Superior temporal gyrus (tissue), 1 donor: ENCODE measurements at regions not wholly inside any gene's neighbourhood (a gene's known extent, or its start where the extent isn't known, plus 50 kb on each side); places are given as distances from the start of the nearest gene placed in this dataset.

Experiments used
- DNase-seq: peaks from one replicate; pipeline ENCODE4 v3.0.0-alpha.2; 2016; ENCODE audit errors: extremely low spot score

- DNase-seq: no peak
These were observed 486.1 kb upstream of the COBL start for GRCh38 chr7:51802718-51803117.

DNA sequence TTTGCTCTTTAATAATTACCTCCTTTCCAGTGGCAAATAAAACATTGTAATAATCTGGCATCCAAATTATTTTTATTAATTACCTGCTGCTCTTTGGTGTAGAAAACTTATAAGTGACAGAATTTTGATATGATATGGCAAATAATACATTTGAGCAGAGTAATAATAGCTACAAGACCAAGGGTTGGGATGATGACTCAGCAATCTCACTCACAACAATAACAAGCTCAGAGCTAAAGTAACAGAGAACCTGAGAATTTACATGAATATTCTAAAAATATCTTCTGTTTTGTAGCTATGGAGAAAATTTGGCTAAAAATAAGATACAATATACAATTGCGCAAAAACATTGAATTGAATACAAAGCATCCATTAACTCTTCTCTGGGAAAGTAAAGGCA is 480.8 kb upstream of the COBL start:
- DNase-seq: no peak

DNA sequence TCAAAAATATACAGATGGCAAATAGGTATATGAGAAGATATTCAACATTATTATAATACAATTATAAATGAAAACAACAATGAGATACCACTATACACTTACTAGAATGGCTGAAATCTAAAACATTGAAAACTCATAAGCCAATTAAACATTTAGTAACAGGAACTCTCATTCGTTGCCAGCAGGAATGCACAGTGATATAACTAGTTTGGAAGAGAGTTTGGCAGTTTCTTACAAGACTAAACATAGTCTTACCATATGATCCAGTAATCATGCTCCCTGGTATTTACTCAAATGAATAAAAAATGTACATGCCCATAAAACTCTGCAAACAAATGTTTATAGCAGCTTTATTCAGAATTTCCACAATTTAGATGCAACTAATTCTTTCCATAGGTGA is 476.2 kb upstream of the COBL start:
- no peak for DNase-seq

DNA sequence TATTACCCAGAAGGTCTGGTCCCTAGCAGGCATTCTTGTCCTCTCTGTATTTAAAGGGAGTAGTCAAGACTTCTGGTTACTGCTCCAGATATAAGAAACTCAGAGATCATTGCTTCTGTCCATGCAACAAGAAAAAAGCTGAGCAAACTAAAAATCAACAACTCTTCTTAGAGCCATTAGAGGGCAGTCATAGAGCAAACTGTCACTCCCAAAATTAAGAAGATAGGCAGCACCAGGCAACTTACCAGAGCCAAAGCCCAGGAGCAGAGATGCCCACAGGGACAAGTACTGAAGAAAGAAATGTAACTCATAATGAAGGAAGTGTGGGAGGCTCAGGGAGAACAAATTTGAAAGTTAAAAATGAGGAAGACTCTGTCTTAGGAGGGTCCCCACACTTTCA is 472.9 kb upstream of the COBL start:
- no peak for DNase-seq

DNA sequence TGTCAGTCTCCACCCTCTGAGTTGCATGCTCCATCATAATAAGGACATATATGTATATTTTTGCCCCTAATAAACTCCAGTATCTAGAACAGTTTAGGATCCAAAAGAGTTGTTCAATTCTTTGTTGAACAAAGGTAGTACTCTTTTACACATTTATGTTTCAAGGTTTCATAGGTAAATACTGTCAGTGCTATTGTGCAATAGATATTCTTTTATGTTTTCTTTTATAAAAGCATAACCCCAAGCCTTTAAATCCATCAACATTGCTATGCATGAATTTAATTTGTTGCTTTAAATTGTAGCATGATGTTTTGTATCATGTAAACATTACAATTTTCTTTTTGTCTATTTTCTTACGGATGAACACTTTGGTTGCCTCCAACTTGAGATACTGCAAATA is 469.7 kb upstream of the COBL start:
- DNase-seq: no peak

GRCh38 chr7:51785876-51786275 is 469.3 kb upstream of the COBL start:
- no peak for DNase-seq

- DNase-seq: no peak
These were observed 468.6 kb upstream of the COBL start for GRCh38 chr7:51785171-51785570.

DNA sequence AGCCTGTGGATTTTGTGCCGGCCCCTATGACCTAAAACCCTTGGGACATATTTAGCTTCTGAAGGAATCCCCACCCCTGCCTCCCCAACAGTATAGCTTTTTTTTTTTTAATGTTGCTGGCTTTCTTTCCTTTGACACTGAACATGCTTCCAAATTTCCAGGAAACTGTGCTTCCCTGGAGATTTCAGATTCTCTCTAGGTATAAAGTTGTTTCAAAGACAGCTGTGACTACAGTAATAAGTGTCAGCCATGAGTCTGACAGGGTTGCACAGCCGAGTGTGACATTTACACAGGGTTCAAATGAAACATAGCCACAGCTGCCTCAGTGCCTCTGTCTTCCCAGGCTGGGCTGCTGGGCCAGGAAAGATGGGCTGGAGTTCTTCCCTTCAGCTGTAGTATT is 466.6 kb upstream of the COBL start:
- no peak for DNase-seq

GRCh38 chr7:51778121-51778520 is 461.5 kb upstream of the COBL start:
- no peak for DNase-seq

GRCh38 chr7:51774178-51774577 is 457.6 kb upstream of the COBL start:
- no peak for DNase-seq

DNA sequence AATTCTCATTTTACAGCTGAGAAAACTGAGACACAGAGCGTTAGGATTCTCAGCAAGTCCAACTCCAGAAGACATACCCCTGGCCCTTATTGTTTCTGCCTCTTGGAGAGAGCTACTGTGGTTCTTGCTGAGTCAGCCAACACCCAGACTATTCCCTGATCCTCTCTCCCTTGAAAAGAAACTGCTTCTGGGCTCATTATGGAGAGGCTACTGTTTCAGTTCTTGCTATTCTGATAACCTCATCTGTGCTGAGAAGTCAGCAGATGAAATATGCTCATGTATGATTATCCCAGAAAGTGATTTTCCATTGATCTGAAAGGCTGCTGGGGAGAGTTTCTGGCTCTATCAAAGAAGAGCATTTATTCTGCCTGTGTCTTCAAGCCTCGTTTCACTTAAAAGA is 455.6 kb upstream of the COBL start:
- DNase-seq: no peak

- DNase-seq: no peak
These were observed 448.4 kb upstream of the COBL start for GRCh38 chr7:51764976-51765375.

DNA sequence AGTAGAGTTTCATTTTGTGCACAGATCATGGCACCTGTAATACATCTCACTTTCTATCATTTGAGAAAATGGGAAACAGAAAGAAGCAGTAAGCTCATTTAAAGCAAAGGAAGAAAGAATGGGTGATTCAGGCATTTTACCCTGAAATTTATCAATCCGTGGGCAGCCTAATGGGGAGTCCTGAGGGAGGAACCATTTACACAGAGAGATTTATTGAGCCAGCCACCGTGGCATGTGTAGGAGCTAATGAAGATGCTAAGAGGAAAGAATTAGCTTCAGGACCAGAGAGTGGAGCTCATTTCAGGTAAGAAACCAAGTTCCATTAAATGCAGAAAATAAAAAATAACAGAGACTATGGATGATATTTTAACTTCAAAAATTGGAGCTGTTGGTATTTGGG is 443.4 kb upstream of the COBL start:
- no peak for DNase-seq

DNA sequence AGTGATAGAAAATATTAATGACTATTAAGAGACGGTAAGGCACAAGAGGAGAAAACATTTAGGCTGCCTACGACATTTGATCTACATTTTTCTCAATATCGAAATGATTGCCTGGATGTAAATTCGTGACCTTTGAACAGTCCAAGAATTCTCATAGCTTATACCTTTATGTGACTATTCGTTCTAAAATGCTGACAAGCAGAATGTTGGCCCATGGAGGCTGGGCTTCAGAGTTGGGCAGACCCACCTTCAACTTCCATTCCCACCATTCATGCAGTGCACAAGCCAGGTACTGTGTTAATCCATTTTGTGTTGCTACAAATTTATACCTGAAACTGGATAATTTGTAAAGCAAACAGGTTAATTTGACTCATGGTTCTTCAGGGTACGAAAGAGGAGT is 441.4 kb upstream of the COBL start:
- DNase-seq: no peak

DNA sequence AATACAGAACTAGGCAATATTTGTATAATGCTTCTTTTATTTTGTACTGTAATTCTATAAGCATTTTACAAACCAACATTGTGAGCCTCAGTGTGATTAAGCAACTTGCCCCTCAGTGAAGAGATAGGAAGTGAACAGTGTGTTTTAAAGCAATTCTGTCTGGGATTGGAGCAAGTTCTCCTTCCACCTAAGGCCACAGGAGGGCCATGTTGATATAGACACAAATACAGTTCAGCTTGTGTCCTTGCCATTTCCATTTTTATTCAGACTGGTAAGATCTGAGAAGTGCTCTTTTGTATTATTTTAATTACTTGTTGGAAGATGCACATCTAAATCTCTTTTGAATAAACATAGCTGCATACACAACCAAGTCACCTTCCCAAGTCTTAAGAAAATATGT is 416.3 kb upstream of the COBL start:
- peak; percentile 24 for DNase-seq

DNA sequence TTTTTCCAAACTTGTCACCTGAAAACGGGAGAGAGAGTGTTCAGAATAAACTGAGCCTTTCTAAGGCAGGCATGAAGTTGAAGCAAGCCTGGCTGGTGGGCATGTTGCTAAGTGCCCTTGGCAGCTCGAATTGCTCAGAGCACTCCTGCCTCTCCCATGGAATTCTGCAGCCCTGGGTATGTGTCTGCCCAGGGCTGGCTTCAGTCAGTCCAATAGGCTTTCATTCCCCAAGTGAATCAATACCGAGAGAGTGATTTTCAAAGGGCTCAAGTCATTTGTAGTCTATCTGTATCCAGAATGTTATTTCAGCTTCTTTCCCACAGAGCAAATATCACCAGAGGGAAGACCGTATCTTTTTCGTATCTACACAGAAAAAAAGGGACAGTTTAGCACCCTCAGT is 415.5 kb upstream of the COBL start:
- DNase-seq: peak; percentile 15

DNA sequence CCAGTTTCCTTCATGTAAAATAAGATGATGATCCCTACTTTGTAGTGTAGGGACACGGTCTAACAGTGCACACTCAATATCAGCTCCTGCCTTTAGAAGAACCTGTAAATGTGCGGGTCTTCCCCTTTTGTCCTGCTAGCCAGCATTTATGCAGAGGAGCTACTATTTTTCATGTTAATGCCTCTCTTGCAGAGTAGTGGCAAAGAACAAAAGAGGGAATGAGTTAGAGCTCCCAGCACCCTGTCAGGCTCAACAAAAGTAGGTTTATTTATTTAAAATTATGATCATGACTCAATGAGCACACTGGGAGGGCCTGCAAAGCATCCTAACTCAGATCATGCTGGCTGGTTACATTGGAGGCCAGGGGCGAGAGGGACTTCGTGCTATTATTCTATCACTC is 414.5 kb upstream of the COBL start:
- no peak for DNase-seq

DNA sequence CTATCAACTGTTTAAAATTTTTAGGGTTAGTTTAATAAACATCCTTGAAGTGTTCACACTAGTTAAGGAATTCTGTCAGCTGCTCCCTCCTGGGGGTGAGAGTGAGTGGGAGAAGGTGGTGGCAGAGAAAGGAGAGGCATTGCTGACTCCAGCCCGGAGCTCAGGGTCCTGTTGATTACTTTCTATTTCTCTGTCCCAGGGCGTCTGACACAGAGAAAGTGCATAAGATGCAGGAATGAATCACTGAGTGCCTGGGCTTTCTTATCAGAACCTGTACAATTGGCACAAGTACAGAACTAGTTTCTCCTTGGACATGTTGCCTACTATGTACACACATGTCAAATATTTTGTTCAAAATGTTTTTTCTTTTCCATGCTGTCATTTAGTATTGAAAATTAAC is 410.8 kb upstream of the COBL start:
- DNase-seq: no peak

DNA sequence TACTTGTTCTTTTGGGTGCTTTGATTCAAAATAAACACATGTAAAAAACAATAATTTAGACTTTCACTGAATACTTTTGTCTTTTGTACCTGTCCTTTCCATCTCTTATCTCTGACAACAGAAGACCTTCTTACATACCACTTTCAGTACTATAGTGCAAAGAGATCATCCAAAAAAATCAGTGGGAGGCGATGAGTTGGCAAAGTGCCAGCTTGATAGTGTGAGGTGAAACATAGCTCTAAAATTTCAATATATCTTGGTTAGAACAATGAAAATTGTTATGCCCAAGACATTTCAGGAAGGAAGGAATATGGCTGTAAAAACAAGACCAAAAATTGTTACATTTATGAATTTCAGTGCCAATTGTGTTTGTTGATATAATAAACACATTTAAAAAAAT is 390.2 kb upstream of the COBL start:
- DNase-seq: no peak

DNA sequence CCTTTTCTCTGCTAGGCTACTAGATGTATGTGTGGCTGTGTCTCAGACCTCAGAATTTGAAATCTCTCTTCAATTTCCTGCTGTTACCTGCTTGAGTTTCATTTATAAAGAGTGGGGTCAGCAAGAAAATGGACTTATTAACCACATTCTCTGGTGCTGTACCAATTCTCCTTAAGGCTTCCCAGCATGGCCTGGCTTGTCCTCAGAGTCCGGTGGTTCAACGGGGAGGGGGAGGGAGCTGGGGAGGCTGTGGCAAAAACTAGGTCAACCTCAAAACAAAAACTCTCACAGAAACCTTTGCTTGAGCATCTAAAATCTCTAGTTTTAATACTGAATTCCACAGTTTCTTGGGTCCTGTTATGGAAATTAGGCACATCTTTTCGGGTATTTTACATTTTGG is 389.1 kb upstream of the COBL start:
- no peak for DNase-seq

DNA sequence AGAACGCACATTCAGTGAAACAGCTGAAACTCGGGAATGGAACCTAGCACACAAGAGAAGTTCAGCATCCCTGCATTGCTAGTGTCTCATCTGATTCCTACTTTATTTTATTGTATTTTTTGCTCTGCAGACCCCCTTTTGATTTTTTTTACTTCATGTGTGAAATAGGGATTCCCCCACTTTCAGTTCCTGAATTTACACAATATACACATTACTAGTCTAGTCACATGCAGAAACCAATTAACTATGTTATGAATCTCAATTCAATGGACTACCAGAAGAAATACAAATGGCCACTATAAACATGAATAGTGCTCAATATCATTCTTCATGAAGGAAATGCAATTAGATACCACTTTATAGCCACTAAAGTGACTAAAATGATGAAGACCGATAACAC is 386.1 kb upstream of the COBL start:
- DNase-seq: no peak

DNA sequence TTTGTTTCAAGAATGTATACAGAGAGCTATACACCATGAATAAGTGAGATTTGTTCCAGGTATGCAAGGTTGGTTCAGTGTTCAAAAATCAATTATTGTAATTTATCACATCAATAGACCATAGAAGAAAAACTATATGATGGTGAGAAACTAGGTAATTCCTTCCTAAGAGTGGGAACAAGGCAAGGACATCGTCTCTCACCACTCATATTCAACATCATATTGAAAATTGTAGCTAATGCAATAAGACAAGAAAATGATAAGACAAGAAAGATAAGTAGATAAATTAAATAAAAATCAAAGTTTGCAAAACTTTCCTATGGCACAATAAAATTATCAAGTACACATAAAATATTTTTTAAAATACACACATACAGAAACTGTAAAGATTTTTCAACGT is 385.3 kb upstream of the COBL start:
- DNase-seq: no peak

DNA sequence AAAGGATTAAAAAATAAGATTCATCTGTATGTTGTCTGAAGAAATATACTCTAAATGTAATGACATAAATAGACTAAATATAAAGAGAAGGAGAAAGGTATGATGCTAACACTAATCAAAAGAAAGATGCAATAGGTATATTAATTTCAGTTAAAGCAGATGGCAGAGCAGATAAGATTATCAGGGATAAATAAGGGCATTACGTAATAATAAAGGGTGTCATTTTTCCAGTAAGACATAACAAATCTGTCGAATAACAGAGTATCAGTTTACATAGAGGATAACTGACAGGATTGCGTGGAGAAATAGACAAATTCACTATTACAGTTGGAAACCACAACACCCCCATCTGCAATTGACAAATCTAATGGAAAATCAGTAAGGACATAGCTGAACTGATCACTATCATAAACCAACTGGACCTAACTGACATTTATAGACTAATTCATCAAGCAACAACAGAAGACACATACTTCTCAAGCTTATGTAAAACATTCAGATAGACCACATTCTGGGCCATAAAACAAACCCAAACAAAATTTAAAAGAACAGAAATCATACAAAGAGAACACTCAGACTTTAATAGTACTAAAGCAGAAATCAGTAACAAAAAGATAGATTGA is 384.1 kb upstream of the COBL start:
- no peak for DNase-seq

DNA sequence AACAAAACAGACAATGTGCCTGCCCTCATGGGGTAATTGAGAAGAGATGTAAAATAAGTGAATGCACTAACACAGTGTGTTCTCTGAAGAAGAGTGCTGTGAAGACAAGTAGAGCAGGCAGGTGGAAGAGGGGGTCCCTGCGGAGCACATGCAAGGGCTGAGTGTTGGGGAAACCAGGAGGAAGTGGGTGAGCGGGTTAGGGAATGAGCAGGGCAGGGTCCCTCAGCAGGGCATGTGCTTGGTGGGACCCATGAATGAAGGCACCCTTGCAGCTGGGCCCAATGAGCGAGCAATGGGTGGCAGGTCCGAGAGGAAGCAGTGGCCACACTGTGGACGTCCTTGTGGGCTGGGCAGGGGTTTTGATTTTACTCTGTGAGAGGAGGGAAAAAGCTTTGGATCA is 376.6 kb upstream of the COBL start:
- DNase-seq: no peak

- DNase-seq: no peak
These were observed 372.9 kb upstream of the COBL start for GRCh38 chr7:51689547-51689946.
